ENCODE measurements at regions not wholly inside any gene's neighbourhood (a gene's known extent, or its start where the extent isn't known, plus 50 kb on each side); places are given as distances from the start of the nearest gene placed in this dataset.

DNA sequence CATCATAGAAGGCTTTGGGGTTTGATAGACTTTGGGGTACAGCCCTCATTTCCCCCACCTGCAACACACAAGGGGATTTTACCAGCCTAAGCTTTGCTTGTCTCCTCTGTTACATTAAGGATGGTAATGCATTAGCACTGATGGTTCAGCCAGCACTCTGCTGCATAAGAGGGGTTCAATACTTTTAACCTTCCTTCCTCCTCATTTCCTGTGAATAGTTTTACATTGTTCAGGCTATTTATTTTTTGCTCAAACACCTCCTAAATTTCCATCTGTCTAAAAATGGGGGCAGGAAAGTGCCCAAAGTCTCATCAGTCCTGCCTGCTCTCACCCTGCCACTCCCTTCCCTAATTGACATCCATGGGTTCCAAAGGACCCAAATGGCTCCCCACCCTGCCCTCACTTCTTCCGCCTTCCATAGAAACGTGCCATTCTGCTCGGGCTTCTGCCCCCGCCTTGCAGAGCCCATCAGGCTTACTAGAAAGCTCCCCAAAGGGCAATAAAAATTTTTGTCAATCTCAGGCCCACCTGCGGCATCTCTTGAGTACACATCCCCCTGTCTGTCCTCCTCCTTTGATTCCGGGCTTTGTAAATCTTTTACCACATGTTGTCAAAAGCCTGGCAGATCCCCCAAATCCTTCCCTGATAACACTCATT is 239.5 kb upstream of the SLC24A2 start:
- TF ChIP-seq POLR2A (IDR thresholded peaks at IDR 0.05) (no peak), EP300 (IDR thresholded peaks at IDR 0.05) (no peak), POLR2AphosphoS5 (IDR thresholded peaks at IDR 0.05) (no peak)
- TF ChIP-seq, protein P1, sequence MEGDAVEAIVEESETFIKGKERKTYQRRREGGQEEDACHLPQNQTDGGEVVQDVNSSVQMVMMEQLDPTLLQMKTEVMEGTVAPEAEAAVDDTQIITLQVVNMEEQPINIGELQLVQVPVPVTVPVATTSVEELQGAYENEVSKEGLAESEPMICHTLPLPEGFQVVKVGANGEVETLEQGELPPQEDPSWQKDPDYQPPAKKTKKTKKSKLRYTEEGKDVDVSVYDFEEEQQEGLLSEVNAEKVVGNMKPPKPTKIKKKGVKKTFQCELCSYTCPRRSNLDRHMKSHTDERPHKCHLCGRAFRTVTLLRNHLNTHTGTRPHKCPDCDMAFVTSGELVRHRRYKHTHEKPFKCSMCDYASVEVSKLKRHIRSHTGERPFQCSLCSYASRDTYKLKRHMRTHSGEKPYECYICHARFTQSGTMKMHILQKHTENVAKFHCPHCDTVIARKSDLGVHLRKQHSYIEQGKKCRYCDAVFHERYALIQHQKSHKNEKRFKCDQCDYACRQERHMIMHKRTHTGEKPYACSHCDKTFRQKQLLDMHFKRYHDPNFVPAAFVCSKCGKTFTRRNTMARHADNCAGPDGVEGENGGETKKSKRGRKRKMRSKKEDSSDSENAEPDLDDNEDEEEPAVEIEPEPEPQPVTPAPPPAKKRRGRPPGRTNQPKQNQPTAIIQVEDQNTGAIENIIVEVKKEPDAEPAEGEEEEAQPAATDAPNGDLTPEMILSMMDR (IDR thresholded peaks at IDR 0.05) = no peak

Measured in suprapubic skin (tissue), 4 donors.